GM21528 (cell line): ENCODE measurements at regions not wholly inside any gene's neighbourhood (a gene's known extent, or its start where the extent isn't known, plus 50 kb on each side); places are given as distances from the start of the nearest gene placed in this dataset.

Experiments used
- ATAC-seq: cut with Tn5 transposase; IDR thresholded peaks from one replicate; pipeline ENCODE4 v1.9.1; 2021; ENCODE audit warnings: mild to moderate bottlenecking, moderate library complexity; ENCODE audit not compliant: unreplicated experiment, low FRiP score

- no peak for ATAC-seq
These were observed 470.8 kb downstream of the SOX2 start for GRCh38 chr3:182182531-182182968.

GRCh38 chr3:182183716-182184430 is 472.1 kb downstream of the SOX2 start:
- no peak for ATAC-seq

- ATAC-seq: no peak
These were observed 473.6 kb downstream of the SOX2 start for GRCh38 chr3:182185313-182185712.

- ATAC-seq: no peak
These were observed 478.3 kb downstream of the SOX2 start for GRCh38 chr3:182190056-182190455.

- ATAC-seq: no peak
These were observed 486.6 kb downstream of the SOX2 start for GRCh38 chr3:182198345-182198744.

GRCh38 chr3:182201456-182202168 is 489.9 kb downstream of the SOX2 start:
- ATAC-seq: no peak

GRCh38 chr3:182212479-182213076 is 500.9 kb downstream of the SOX2 start:
- no peak for ATAC-seq

GRCh38 chr3:182214416-182214815 is 502.7 kb downstream of the SOX2 start:
- no peak for ATAC-seq

GRCh38 chr3:182215881-182216280 is 504.2 kb downstream of the SOX2 start:
- ATAC-seq: no peak

- no peak for ATAC-seq
These were observed 504.7 kb downstream of the SOX2 start for GRCh38 chr3:182216311-182216970.

- ATAC-seq: no peak
These were observed 508.3 kb downstream of the SOX2 start for GRCh38 chr3:182220013-182220412.

- ATAC-seq: no peak
These were observed 508.7 kb downstream of the SOX2 start for GRCh38 chr3:182220471-182220870.

GRCh38 chr3:182226995-182227394 is 515.3 kb downstream of the SOX2 start:
- no peak for ATAC-seq

GRCh38 chr3:182233405-182233804 is 521.7 kb downstream of the SOX2 start:
- no peak for ATAC-seq

GRCh38 chr3:182233957-182234356 is 522.2 kb downstream of the SOX2 start:
- no peak for ATAC-seq

GRCh38 chr3:182234881-182235280 is 523.2 kb downstream of the SOX2 start:
- ATAC-seq: no peak

- ATAC-seq: no peak
These were observed 523.8 kb downstream of the SOX2 start for GRCh38 chr3:182235504-182235903.

- no peak for ATAC-seq
These were observed 526.4 kb downstream of the SOX2 start for GRCh38 chr3:182238126-182238525.

- no peak for ATAC-seq
These were observed 527.6 kb downstream of the SOX2 start for GRCh38 chr3:182239316-182239715.

GRCh38 chr3:182240474-182240873 is 528.7 kb downstream of the SOX2 start:
- no peak for ATAC-seq

- no peak for ATAC-seq
These were observed 529.6 kb downstream of the SOX2 start for GRCh38 chr3:182241196-182241765.
